GM12874 (cell line): ENCODE measurements at regions not wholly inside any gene's neighbourhood (a gene's known extent, or its start where the extent isn't known, plus 50 kb on each side); places are given as distances from the start of the nearest gene placed in this dataset.

Source experiments
- CTCF ChIP-seq: IDR thresholded peaks from 2 replicates; pipeline ENCODE4 v1.5.1; 2011; ENCODE audit warnings: low read depth, mild to moderate bottlenecking, control low read depth, low read length, moderate library complexity; ENCODE audit not compliant: insufficient read depth

- TF ChIP-seq CTCF: no peak
These were observed 686.6 kb upstream of the GJE1 start for GRCh38 chr6:141445928-141446628.

- TF ChIP-seq CTCF: no peak
These were observed 688.9 kb upstream of the GJE1 start for GRCh38 chr6:141443668-141444289.

- TF ChIP-seq CTCF: no peak
These were observed 689.7 kb upstream of the GJE1 start for GRCh38 chr6:141443032-141443431.

- TF ChIP-seq CTCF: no peak
These were observed 693.2 kb upstream of the GJE1 start for GRCh38 chr6:141439513-141439912.

GRCh38 chr6:141437685-141438084 is 695.0 kb upstream of the GJE1 start:
- TF ChIP-seq CTCF: no peak

GRCh38 chr6:141437011-141437410 is 695.7 kb upstream of the GJE1 start:
- no peak for TF ChIP-seq CTCF

- TF ChIP-seq CTCF: no peak
These were observed 706.2 kb upstream of the GJE1 start for GRCh38 chr6:141426400-141426980.
